Cardiac fibroblast (primary cell): ENCODE measurements at regions not wholly inside any gene's neighbourhood (a gene's known extent, or its start where the extent isn't known, plus 50 kb on each side); places are given as distances from the start of the nearest gene placed in this dataset.
"Not testable (repeated sequence)": the region's sequence is repeated elsewhere in the genome, so short reads cannot be mapped to it uniquely, and the experiment has no call there.

Source experiments
- DNase-seq, 2 donors: peaks; one replicate each; pipeline versions ENCODE4 v3.0.0 to v3.0.0-alpha.2; 2010; ENCODE audit warnings: low read depth in 2 of 2
- H3K4me3 ChIP-seq, 2 donors: replicated peaks in 1 of 2; 1 replicate in 1 of 2; 2 replicates in 1 of 2; pipeline ENCODE4 v1.5.1; 2011; ENCODE audit warnings: low read depth in 2 of 2, low read length in 2 of 2, mild to moderate bottlenecking in 2 of 2, moderate library complexity in 1 of 2
- CTCF ChIP-seq: IDR thresholded peaks from one replicate; pipeline ENCODE4 v1.5.1; 2011; ENCODE audit warnings: low read depth, mild to moderate bottlenecking, low read length, inconsistent platforms

- DNase-seq = no peak
- no peak overlapping the region for H3K4me3 ChIP-seq
- no peak for TF ChIP-seq CTCF
Observed at GRCh38 chr18:51506811-51507210, 309.3 kb upstream of the MEX3C start.

GRCh38 chr18:51508410-51508809 lies 310.9 kb upstream of the MEX3C start:
- H3K4me3 ChIP-seq, DNase-seq: not testable (repeated sequence)

GRCh38 chr18:51510020-51510419 lies 312.5 kb upstream of the MEX3C start:
- no peak overlapping the region for H3K4me3 ChIP-seq
- TF ChIP-seq CTCF = no peak
- no peak for DNase-seq

GRCh38 chr18:51513517-51513916 lies 316.0 kb upstream of the MEX3C start:
- TF ChIP-seq CTCF = no peak
- H3K4me3 ChIP-seq = no peak overlapping the region
- DNase-seq = peak in 1 of 2 donors; percentile 19

- TF ChIP-seq CTCF = no peak
- no peak for DNase-seq
- no peak overlapping the region for H3K4me3 ChIP-seq
Observed at GRCh38 chr18:51514128-51514527, 316.6 kb upstream of the MEX3C start.

- DNase-seq = no peak
- H3K4me3 ChIP-seq = no peak overlapping the region
- TF ChIP-seq CTCF = no peak
Observed at GRCh38 chr18:51516478-51517038, 319.1 kb upstream of the MEX3C start.

GRCh38 chr18:51519571-51519970 lies 322.1 kb upstream of the MEX3C start:
- no peak for TF ChIP-seq CTCF
- H3K4me3 ChIP-seq = no peak overlapping the region
- DNase-seq = peak in 1 of 2 donors; percentile 20
